B cell (primary cell): ENCODE measurements at regions not wholly inside any gene's neighbourhood (a gene's known extent, or its start where the extent isn't known, plus 50 kb on each side); places are given as distances from the start of the nearest gene placed in this dataset.

Source experiments
- ATAC-seq: fragments of 200-7000 bp; cut with Tn5 transposase; one replicate; pipeline ENCODE4 v1.10.0; 2021; ENCODE audit warnings: low read depth, mild to moderate bottlenecking, moderate number of reproducible peaks, moderate library complexity
- CTCF ChIA-PET: fragments of 350-600 bp; sonication (Branson Sonifier 250); formaldehyde crosslinking; loops from one replicate; lab custom pipeline; 2021; ENCODE audit warnings: antibody characterized with exemption, inconsistent platforms; lab: Charles Lee
- POLR2A ChIA-PET: fragments of 350-600 bp; sonication (Branson Sonifier 250); formaldehyde crosslinking; loops from one replicate; lab custom pipeline; 2021; ENCODE audit warnings: antibody characterized with exemption; lab: Charles Lee
- DNase-seq: peaks from one replicate; pipeline ENCODE4 v3.0.0; 2013
- H2AFZ ChIP-seq: 2 replicates; pipeline ENCODE4 v1.6.1; 2012; ENCODE audit warnings: mild to moderate bottlenecking, low read depth, low read length; ENCODE audit not compliant: insufficient read depth, poor library complexity, severe bottlenecking
- H3K27ac ChIP-seq, 2 donors: 1 replicate in 1 of 2; 2 replicates in 1 of 2; pipeline ENCODE4 v1.5.1; 2012 to 2013; ENCODE audit warnings: low read length in 2 of 2, mild to moderate bottlenecking in 2 of 2, moderate library complexity in 1 of 2
- H3K27me3 ChIP-seq, 4 experiments: fragments of 200-600 bp in 1 of 4; sonication (generic) in 1 of 4; replicated peaks in 1 of 4; 1 replicate in 2 of 4; 2 replicates in 2 of 4; pipeline versions ENCODE4 v1.6.1 to v1.7.0; 2013 to 2016; ENCODE audit warnings: low read length in 3 of 4, mild to moderate bottlenecking in 2 of 4, mixed read lengths in 1 of 4, moderate library complexity in 1 of 4; ENCODE audit not compliant: insufficient read depth in 4 of 4, control insufficient read depth in 3 of 4; ENCODE audit errors: control extremely low read depth in 1 of 4
- H3K36me3 ChIP-seq, 2 experiments: replicated peaks in 1 of 2; 1 replicate in 1 of 2; 2 replicates in 1 of 2; pipeline versions ENCODE4 v1.6.1 to v1.7.1; 2013; ENCODE audit warnings: low read length in 1 of 2; ENCODE audit not compliant: insufficient read depth in 2 of 2, control insufficient read depth in 1 of 2; ENCODE audit errors: control extremely low read depth in 1 of 2, extremely low read depth in 1 of 2
- H3K4me1 ChIP-seq, 2 donors: fragments of 200-600 bp in 1 of 2; sonication (generic) in 1 of 2; 1 replicate in 1 of 2; 2 replicates in 1 of 2; pipeline versions ENCODE4 v1.5.1 to v1.6.1; 2013 to 2017; ENCODE audit warnings: low read length in 2 of 2; ENCODE audit not compliant: control insufficient read depth in 2 of 2, insufficient read depth in 2 of 2
- H3K4me2 ChIP-seq: replicated peaks from 2 replicates; pipeline ENCODE3; 2012; ENCODE audit warnings: mild to moderate bottlenecking, low read depth, low read length; ENCODE audit not compliant: poor library complexity, severe bottlenecking
- H3K4me3 ChIP-seq, 5 experiments: fragments of 200-600 bp in 1 of 5; sonication (generic) in 1 of 5; 1 replicate in 3 of 5; 2 replicates in 2 of 5; pipeline versions ENCODE4 v1.5.1 to v1.7.0; 2011 to 2016; ENCODE audit warnings: low read length in 4 of 5, mild to moderate bottlenecking in 4 of 5, low read depth in 2 of 5, control low read depth in 1 of 5, moderate library complexity in 1 of 5; ENCODE audit not compliant: insufficient read depth in 1 of 5; ENCODE audit errors: control extremely low read depth in 1 of 5, extremely low read depth in 1 of 5
- H3K79me2 ChIP-seq: fragments of 200-600 bp; sonication (generic); one replicate; pipeline ENCODE4 v1.6.0; 2016; ENCODE audit warnings: low read length; ENCODE audit not compliant: control insufficient read depth, insufficient read depth
- H3K9ac ChIP-seq: fragments of 200-600 bp; sonication (generic); 2 replicates; pipeline ENCODE4 v1.6.1; 2017; ENCODE audit warnings: mild to moderate bottlenecking, low read length, moderate library complexity
- H3K9me3 ChIP-seq, 3 donors: one replicate each; pipeline versions ENCODE4 v1.6.1 to v1.7.1; 2013; ENCODE audit warnings: low read length in 2 of 3; ENCODE audit not compliant: control insufficient read depth in 2 of 3, insufficient read depth in 1 of 3; ENCODE audit errors: control extremely low read depth in 1 of 3
- H4K20me1 ChIP-seq: 2 replicates; pipeline ENCODE4 v1.6.0; 2012; ENCODE audit warnings: mild to moderate bottlenecking, low read length; ENCODE audit not compliant: insufficient read depth, control insufficient read depth, poor library complexity, severe bottlenecking
- H3K27ac Mint-ChIP-seq: one replicate; pipeline ENCODE4 v1.8.0; 2021; ENCODE audit warnings: mixed read lengths
- H3K27me3 Mint-ChIP-seq: one replicate; pipeline ENCODE4 v1.8.0; 2021; ENCODE audit warnings: mixed read lengths
- H3K4me1 Mint-ChIP-seq: one replicate; pipeline ENCODE4 v1.8.0; 2021; ENCODE audit warnings: mixed read lengths
- H3K4me3 Mint-ChIP-seq: one replicate; pipeline ENCODE4 v1.8.0; 2021; ENCODE audit warnings: mixed read lengths
- H3K9me3 Mint-ChIP-seq: one replicate; pipeline ENCODE4 v1.8.0; 2022; ENCODE audit warnings: mixed read lengths; ENCODE audit not compliant: insufficient read depth
- CTCF ChIP-seq: fragments of 200-600 bp; IDR thresholded peaks from one replicate; pipeline ENCODE4 v1.8.0; 2022; ENCODE audit warnings: antibody characterized with exemption, mild to moderate bottlenecking
- EZH2 ChIP-seq: IDR thresholded peaks from 2 replicates; pipeline ENCODE4 v1.6.1; 2012; ENCODE audit warnings: borderline replicate concordance, low read depth, mild to moderate bottlenecking, moderate library complexity, low read length; ENCODE audit not compliant: insufficient read depth, poor library complexity, severe bottlenecking
- WGBS: methylation state at CpG from one replicate; pipeline ENCODE4 v1.1.5; 2013; ENCODE audit warnings: missing lambda C conversion rate; ENCODE audit not compliant: insufficient coverage; 5-methylcytosine and 5-hydroxymethylcytosine counted together
- intact Hi-C: fragments of 100-400 bp; cut with micrococcal nuclease; formaldehyde crosslinking; loops from one replicate; pipeline ENCODE4 v1.10.0; 2022

DNA sequence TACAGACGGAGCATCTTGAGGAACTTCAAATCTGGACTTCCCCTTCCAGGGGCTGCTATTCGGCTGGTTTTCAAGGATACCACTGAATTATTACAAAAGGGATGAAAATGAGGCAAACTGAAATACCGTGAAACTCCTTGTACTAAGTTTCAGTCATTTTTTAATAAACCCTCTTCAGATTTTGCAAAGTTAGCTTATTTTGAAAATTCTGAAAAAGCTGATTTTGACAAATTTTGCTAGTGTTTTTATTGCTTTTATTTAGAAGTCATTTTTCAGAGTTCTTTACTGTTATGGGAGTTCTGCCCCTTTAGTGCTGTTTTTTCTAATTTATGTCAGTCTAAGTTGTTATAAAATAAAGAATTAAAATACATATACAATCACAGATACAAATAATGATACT is 390.4 kb upstream of the VRK2 start:
- Histone ChIP-seq H3K4me3 (no peak overlapping the region), H3K4me1 (no peaks in the 10 kb centered on the region), H3K9ac (no peak overlapping the region), H4K20me1 (no peaks in the 10 kb centered on the region), H2AFZ (no peak overlapping the region), H3K36me3 (no peaks in the 10 kb centered on the region), H3K79me2 (no peaks in the 10 kb centered on the region), H3K4me2 (no peak overlapping the region), H3K9me3 (peaks cover 5 to 13% (median 6%) of the 10 kb centered on the region in 3 donors), H3K27me3 (no peaks in the 10 kb centered on the region), H3K27ac (no peak overlapping the region)
- Mint-ChIP-seq H3K4me1 (no peaks in the 10 kb centered on the region), H3K27ac (no peak overlapping the region), H3K27me3 (no peaks in the 10 kb centered on the region), H3K9me3 (peaks cover 10% of the 10 kb centered on the region), H3K4me3 (no peak overlapping the region)
- ChIA-PET POLR2A (no interaction called here), CTCF (no interaction called here)
- TF ChIP-seq EZH2 (no peak), CTCF (no peak)
- DNase-seq (no peak), ATAC-seq (no peak)
- intact Hi-C loops: no loop called here
- WGBS: 71% methylated on average over 1 of the region's 3 CpGs

GRCh38 chr2:57669570-57669969 is 377.0 kb upstream of the VRK2 start:
- Mint-ChIP-seq H3K9me3 (peaks cover 4% of the 10 kb centered on the region), H3K4me1 (no peaks in the 10 kb centered on the region), H3K27ac (no peak overlapping the region), H3K4me3 (no peak overlapping the region), H3K27me3 (no peaks in the 10 kb centered on the region)
- H3K27ac ChIP-seq: no peak overlapping the region
- no peaks in the 10 kb centered on the region for H3K27me3 ChIP-seq
- H3K79me2 ChIP-seq: no peaks in the 10 kb centered on the region
- H3K36me3 ChIP-seq: no peaks in the 10 kb centered on the region
- no peaks in the 10 kb centered on the region for H3K4me1 ChIP-seq
- no peak overlapping the region for H3K4me3 ChIP-seq
- H2AFZ ChIP-seq: no peak overlapping the region
- no peak overlapping the region for H3K4me2 ChIP-seq
- ATAC-seq: no peak
- WGBS: no CpG with 5 or more reads among the region's 1 CpG
- intact Hi-C loops: no loop called here
- ChIA-PET POLR2A (no interaction called here), CTCF (no interaction called here)
- TF ChIP-seq EZH2: no peak
- no peak for TF ChIP-seq CTCF
- no peak for DNase-seq
- no peak overlapping the region for H3K9ac ChIP-seq
- H3K9me3 ChIP-seq: no peaks in the 10 kb centered on the region
- no peaks in the 10 kb centered on the region for H4K20me1 ChIP-seq
